Liver (tissue), 8 donors: ENCODE measurements at regions not wholly inside any gene's neighbourhood (a gene's known extent, or its start where the extent isn't known, plus 50 kb on each side); places are given as distances from the start of the nearest gene placed in this dataset.
"Not testable (repeated sequence)": the region's sequence is repeated elsewhere in the genome, so short reads cannot be mapped to it uniquely, and the experiment has no call there.

Source experiments
- DNase-seq: peaks from one replicate; pipeline ENCODE4 v3.0.0-alpha.2; 2017; ENCODE audit warnings: low spot score
- H3K27ac ChIP-seq, 2 donors: one replicate each; pipeline ENCODE4 v1.7.0; 2013; ENCODE audit warnings: inconsistent platforms in 2 of 2, low read length in 2 of 2, control low read depth in 1 of 2, low read depth in 1 of 2, mild to moderate bottlenecking in 1 of 2
- H3K27me3 ChIP-seq, 4 donors: one replicate each; pipeline versions ENCODE4 v1.6.1 to v1.7.0; 2013; ENCODE audit warnings: low read length in 3 of 4, inconsistent platforms in 1 of 4, mild to moderate bottlenecking in 1 of 4, moderate library complexity in 1 of 4; ENCODE audit not compliant: control insufficient read depth in 4 of 4, insufficient read depth in 4 of 4
- H3K36me3 ChIP-seq, 4 donors: one replicate each; pipeline versions ENCODE4 v1.6.1 to v1.7.0; 2013; ENCODE audit warnings: low read length in 3 of 4, mild to moderate bottlenecking in 3 of 4, low read depth in 1 of 4, moderate library complexity in 1 of 4; ENCODE audit not compliant: control insufficient read depth in 4 of 4, insufficient read depth in 3 of 4
- H3K4me1 ChIP-seq, 4 donors: one replicate each; pipeline versions ENCODE4 v1.6.1 to v1.7.0; 2013; ENCODE audit warnings: low read length in 3 of 4, mild to moderate bottlenecking in 3 of 4, moderate library complexity in 1 of 4; ENCODE audit not compliant: control insufficient read depth in 4 of 4, insufficient read depth in 4 of 4
- H3K4me3 ChIP-seq, 3 donors: one replicate each; pipeline versions ENCODE4 v1.6.1 to v1.7.0; 2013; ENCODE audit warnings: low read length in 3 of 3, control low read depth in 1 of 3, low read depth in 1 of 3, mild to moderate bottlenecking in 1 of 3
- H3K9ac ChIP-seq, 2 donors: one replicate each; pipeline ENCODE4 v1.7.0; 2013; ENCODE audit warnings: low read length in 2 of 2, mild to moderate bottlenecking in 2 of 2, moderate library complexity in 2 of 2, control low read depth in 1 of 2, low read depth in 1 of 2
- H3K9me3 ChIP-seq, 4 donors: one replicate each; pipeline versions ENCODE4 v1.6.1 to v1.7.0; 2013; ENCODE audit warnings: low read length in 3 of 4; ENCODE audit not compliant: control insufficient read depth in 4 of 4
- ATF3 ChIP-seq: IDR thresholded peaks from 2 replicates; pipeline ENCODE4 v1.6.1; 2016; ENCODE audit warnings: antibody characterized with exemption
- CTCF ChIP-seq: fragments of 150-350 bp; IDR thresholded peaks from 2 replicates; pipeline ENCODE4 v1.5.1; 2017; ENCODE audit warnings: improper control_type of control experiment, low read depth, low read length; ENCODE audit not compliant: missing input control
- EGR1 ChIP-seq, 2 donors: IDR thresholded peaks; 2 replicates each; pipeline ENCODE4 v1.6.1; 2016 to 2018; ENCODE audit warnings: antibody characterized with exemption in 2 of 2, low read depth in 2 of 2
- FOXA1 ChIP-seq: IDR thresholded peaks from 2 replicates; pipeline ENCODE4 v1.6.1; 2016; ENCODE audit warnings: antibody characterized with exemption
- HNF4G ChIP-seq: IDR thresholded peaks from 2 replicates; pipeline ENCODE4 v1.6.1; 2016; ENCODE audit warnings: antibody characterized with exemption
- JUND ChIP-seq, 2 donors: IDR thresholded peaks; 2 replicates each; pipeline ENCODE4 v1.6.1; 2016; ENCODE audit warnings: antibody characterized with exemption in 2 of 2
- NR2F2 ChIP-seq: IDR thresholded peaks from 2 replicates; pipeline ENCODE4 v1.6.1; 2016; ENCODE audit warnings: antibody characterized with exemption
- REST ChIP-seq: IDR thresholded peaks from 2 replicates; pipeline ENCODE4 v1.6.1; 2016; ENCODE audit warnings: antibody characterized with exemption, mild to moderate bottlenecking
- SP1 ChIP-seq: IDR thresholded peaks from 2 replicates; pipeline ENCODE4 v1.6.1; 2018; ENCODE audit warnings: antibody characterized with exemption, mild to moderate bottlenecking
- TAF1 ChIP-seq: conservative IDR thresholded peaks from 2 replicates; pipeline ENCODE4 v1.6.1; 2016; ENCODE audit warnings: antibody characterized with exemption, mild to moderate bottlenecking
- YY1 ChIP-seq: IDR thresholded peaks from 2 replicates; pipeline ENCODE4 v1.6.1; 2016; ENCODE audit warnings: antibody characterized with exemption, mild to moderate bottlenecking
- ZBTB33 ChIP-seq: IDR thresholded peaks from 2 replicates; pipeline ENCODE4 v1.6.1; 2016; ENCODE audit warnings: antibody characterized with exemption
- WGBS: extraction: QIAGEN DNeasy Blood & Tissue Kit; methylation state at CpG from one replicate; pipeline ENCODE4 v1.1.7; 2013; 5-methylcytosine and 5-hydroxymethylcytosine counted together
- donor health status: healthy.
- donor health status: healthy.
- donor health status: healthy.
- donor health status: healthy.
- donor health status: healthy.

- Histone ChIP-seq H3K9me3 (peaks cover 0 to 4% (median 0%) of the 10 kb centered on the region in 4 donors), H3K36me3 (no peaks in the 10 kb centered on the region), H3K9ac (no peak overlapping the region), H3K27ac (no peak overlapping the region), H3K27me3 (no peaks in the 10 kb centered on the region), H3K4me1 (no peaks in the 10 kb centered on the region), H3K4me3 (no peak overlapping the region)
- DNase-seq = no peak
- no peak for TF ChIP-seq CTCF
- no peak for TF ChIP-seq JUND (IDR thresholded peaks at IDR 0.05)
- no peak for TF ChIP-seq EGR1 (IDR thresholded peaks at IDR 0.05; ENCODE audit: low read depth in 2 of 2)
- TF ChIP-seq HNF4G = no peak
- no peak for TF ChIP-seq ATF3
- no peak for TF ChIP-seq REST
- no peak for TF ChIP-seq NR2F2
- WGBS = 77% methylated on average over 6 of the region's 6 CpGs
Observed at GRCh38 chr3:69484507-69485393, 98.9 kb upstream of the FRMD4B start.

- Histone ChIP-seq H3K9ac (no peak overlapping the region), H3K4me1 (no peaks in the 10 kb centered on the region), H3K9me3 (peaks cover 0 to 4% (median 0%) of the 10 kb centered on the region in 4 donors), H3K27ac (no peak overlapping the region), H3K4me3 (no peak overlapping the region), H3K27me3 (no peaks in the 10 kb centered on the region), H3K36me3 (no peaks in the 10 kb centered on the region)
- no peak for TF ChIP-seq REST
- TF ChIP-seq FOXA1 = no peak
- TF ChIP-seq YY1 = no peak
- TF ChIP-seq HNF4G = no peak
- TF ChIP-seq SP1 = no peak
- TF ChIP-seq TAF1 = no peak
- TF ChIP-seq ZBTB33 = no peak
- WGBS = 91% methylated on average over 3 of the region's 3 CpGs
- no peak for DNase-seq
Observed at GRCh38 chr3:69483449-69483848, 97.6 kb upstream of the FRMD4B start.

- not testable (repeated sequence) for H3K27ac ChIP-seq, H3K4me1 ChIP-seq, DNase-seq, H3K9me3 ChIP-seq, H3K4me3 ChIP-seq, H3K9ac ChIP-seq, H3K36me3 ChIP-seq, H3K27me3 ChIP-seq
- WGBS = 87% methylated on average over 16 of the region's 16 CpGs
Observed at GRCh38 chr3:69480986-69481385, 95.1 kb upstream of the FRMD4B start.
